Left forelimb (tissue), 1 donor: ENCODE measurements at regions not wholly inside any gene's neighbourhood (a gene's known extent, or its start where the extent isn't known, plus 50 kb on each side); places are given as distances from the start of the nearest gene placed in this dataset.
A peak's percentile ranks its signal among the peaks of the same experiment; 100 is the strongest.
"Not testable (repeated sequence)": the region's sequence is repeated elsewhere in the genome, so short reads cannot be mapped to it uniquely, and the experiment has no call there.

ENCODE experiments used
- DNase-seq: peaks from one replicate; pipeline ENCODE4 v3.0.0-alpha.2; 2018; ENCODE audit warnings: low spot score

GRCh38 chr2:239660390-239661230 lies 259.8 kb upstream of the HDAC4 start:
- DNase-seq = peak; percentile 57

DNA sequence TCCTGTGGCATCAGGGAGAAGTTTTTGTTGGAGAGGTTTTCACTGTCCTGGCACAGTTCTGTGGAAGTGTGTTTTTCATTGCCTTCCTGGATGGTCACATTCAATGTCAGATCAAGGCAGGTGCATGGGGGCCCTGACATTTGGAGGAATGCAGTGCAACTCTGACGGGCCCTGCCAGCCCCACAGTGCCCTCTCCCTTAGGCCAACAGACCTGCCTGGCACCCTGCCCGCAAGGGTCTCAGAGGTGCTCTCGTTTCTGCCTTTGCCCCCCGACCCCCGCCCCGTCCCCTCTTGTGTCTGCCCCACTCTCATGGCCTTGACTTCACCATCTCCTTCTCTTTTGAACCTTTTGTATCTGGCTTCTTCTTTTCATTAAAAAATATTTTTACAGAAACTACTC lies 257.2 kb upstream of the HDAC4 start:
- DNase-seq = peak; percentile 30

DNA sequence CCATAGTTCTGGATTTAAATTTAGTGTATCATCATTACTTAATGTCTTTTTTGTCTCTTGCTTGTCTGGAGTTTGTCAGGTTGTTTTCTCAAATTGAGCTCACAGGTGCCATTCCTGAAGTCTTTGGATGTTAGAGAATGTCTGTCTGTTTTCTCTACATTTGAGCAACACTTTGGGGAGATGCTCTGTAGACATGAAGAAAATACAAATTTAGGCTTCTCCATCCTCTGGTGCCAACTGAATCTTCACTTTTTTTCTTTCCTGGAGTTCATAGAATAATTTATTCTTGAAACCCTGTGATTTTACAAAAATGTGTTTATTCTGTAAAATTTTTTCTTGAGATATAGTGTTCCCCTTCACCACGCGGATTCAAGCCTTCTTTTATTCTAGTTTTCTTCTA lies 256.4 kb upstream of the HDAC4 start:
- no peak for DNase-seq

DNA sequence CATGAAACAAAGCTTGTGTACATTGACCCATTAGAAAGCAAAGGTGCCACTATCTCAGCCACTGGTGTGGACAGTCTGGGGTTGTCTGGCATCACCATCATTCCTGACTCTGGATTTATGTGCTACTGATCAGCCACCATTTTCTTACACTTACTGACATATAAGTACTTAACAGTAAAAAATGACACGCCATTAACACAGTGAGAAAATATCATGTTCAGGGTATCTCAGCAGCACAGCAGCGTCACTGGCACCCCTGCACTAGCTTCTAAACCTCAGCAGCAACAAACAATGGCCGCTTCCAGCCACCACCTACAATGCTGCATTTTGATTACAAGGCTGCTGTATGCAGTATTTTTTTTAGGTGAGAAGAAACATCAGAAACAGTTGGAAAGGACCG lies 253.4 kb upstream of the HDAC4 start:
- DNase-seq = peak; percentile 5

- no peak for DNase-seq
Measured at GRCh38 chr2:239651859-239652258, 251.0 kb upstream of the HDAC4 start.

- DNase-seq = no peak
Measured at GRCh38 chr2:239650674-239651073, 249.9 kb upstream of the HDAC4 start.

- DNase-seq = no peak
Measured at GRCh38 chr2:239649309-239649708, 248.5 kb upstream of the HDAC4 start.

- DNase-seq = peak; percentile 48
Measured at GRCh38 chr2:239648607-239649006, 247.8 kb upstream of the HDAC4 start.

DNA sequence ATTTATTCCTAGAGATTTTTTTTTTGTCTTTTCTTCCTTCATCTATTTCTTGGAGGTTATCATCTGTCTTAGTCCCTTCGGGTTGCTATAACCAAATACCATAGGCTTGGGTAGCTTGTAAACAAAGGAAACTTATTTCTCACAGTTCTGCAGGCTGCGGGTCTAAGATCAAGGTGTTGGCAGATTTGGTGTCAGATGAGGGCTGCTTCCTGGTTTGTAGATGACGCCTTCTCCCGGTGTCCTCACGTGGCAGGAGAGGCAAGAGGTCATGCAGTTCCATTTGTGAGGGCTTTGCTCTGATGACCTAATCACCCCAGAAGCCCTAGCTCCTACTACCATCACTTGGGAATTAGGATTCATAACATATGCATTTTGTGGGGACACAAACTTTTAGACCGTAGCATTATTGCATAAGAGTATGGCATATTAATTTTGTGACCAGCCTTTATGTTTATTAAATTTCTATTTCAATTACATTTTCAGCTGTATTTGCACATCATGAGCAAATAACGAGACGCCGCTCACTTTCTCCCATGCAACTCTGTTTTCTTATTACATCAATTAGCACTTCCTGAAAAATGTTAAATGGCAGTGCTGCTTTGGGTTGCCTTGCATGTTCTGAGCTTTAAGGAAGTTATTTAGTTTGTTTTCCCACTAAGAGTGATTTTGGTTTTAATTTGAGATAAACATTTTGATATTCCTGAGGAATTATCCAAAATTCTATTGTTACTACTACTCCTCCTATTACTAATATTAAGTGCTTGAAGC lies 246.4 kb upstream of the HDAC4 start:
- DNase-seq = no peak

- DNase-seq = no peak
Measured at GRCh38 chr2:239646184-239646583, 245.4 kb upstream of the HDAC4 start.

GRCh38 chr2:239644594-239644993 lies 243.8 kb upstream of the HDAC4 start:
- not testable (repeated sequence) for DNase-seq

DNA sequence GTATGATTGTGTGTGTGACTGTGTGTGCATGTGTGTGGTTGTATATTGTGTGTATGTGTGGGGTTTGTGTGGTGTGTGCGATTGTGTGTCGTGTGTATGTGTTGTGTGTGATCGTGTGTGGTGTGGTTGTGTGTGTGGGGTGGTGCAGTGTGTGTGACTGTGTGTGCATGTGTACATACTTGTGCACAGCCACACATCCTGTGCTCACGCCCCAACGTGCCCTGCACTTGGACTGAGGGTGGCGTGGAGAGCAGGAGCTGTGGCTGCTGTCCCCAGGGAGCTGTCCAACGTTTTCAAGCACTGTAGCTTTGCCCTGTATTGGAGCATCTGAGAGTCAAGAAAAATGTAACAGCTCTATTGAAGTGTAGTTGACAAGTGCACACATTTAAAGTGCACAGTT lies 243.2 kb upstream of the HDAC4 start:
- DNase-seq = no peak

- no peak for DNase-seq
Measured at GRCh38 chr2:239642406-239643004, 241.7 kb upstream of the HDAC4 start.

DNA sequence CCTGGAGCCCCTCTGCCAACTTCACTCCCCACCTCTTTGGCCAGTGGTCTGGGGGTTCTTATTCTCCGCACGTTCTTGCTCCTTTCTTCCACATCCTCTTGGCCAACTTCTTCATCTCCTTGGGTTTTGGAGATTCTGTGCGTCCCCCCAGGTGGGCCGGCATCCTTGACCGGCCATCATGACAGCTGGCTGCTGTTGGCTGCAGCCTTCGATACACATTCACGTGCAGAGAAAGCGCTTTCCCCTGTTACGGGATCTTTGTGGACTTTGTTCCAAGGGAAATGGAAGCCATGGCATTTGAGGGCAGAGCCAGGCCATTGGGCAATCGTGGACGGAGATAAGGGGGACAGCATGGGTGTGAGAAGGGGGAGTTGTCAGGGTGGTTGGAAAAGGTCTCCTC lies 241.1 kb upstream of the HDAC4 start:
- DNase-seq = not testable (repeated sequence)

DNA sequence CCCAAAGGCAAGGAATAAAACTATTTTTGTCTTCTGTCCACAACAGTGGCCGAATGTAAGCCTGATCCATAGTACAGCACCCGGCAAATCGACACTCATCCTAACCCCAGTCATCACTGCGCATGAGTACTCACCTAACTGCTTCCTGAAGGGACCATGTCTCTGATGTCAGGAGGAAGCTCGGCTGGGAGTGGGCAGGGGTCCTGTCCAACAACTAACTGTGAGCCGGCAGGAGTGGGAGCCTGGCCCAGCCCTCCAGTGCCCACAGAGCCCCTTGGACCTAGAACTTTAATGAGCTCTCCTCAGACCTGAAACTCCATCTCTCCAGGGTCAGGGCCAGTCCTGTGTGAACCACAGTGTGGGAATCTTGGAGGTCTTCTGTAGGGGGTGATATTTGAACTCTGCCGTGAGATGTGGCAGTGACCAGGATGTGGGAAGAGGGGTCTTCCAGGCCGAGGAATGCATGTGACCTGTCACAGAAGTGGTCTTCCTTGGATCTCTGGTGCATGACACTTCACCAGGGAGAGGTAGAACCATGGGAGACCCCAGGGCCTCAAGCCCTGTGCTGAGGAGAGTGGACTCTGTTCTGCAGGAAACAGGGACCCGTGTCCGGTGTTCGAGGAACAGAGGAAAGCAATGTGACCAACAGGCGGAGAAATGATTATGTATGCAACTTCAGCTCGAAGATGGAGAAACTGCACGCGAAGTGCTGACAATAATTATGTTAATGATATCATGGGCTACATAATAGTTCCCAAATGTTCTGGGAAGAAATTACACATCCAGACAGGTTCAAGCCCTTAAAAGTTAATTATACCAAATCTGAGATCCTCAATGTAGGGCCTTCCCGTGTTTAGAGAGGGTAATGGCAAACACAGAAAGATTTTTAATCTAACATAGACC lies 240.1 kb upstream of the HDAC4 start:
- DNase-seq = no peak

DNA sequence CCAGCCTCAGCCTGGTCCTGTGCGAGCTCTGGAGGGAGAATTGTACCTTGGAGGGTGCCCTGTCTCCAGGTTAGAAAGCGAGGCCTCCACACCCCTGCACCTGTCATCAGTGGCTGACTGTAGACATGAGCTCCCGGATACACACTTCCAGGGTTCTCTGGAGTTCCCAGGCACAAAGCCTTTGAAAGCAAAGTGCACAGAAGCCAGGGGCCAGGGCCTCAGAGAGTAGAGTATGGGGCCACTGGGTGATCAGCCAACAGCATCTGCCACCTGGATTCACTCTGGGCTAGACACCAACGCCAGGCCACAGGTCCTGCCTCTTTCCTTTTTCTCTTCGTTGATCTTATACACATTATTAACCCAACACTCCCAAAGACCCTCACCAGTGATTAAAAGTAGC lies 239.4 kb upstream of the HDAC4 start:
- DNase-seq = no peak

GRCh38 chr2:239639421-239640185 lies 238.8 kb upstream of the HDAC4 start:
- DNase-seq = no peak

DNA sequence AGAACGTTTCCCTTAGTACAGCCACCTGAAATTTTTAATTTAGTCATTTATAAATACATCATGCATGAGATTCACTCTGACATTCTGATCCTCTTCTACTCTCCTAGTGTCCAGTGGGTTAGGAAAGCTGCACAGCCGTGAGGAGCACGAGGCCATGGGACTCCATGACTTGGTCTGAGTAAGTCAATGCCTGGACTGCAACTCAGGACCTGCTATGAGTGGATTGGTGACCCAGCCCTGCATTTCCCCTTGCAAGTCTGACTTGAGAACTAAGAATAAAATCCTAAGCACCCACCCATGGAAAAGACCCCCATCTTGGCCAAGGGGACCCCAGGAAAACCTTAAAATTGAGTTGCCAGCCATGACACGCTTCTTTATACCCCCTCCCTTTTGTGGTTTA lies 237.6 kb upstream of the HDAC4 start:
- DNase-seq = no peak

DNA sequence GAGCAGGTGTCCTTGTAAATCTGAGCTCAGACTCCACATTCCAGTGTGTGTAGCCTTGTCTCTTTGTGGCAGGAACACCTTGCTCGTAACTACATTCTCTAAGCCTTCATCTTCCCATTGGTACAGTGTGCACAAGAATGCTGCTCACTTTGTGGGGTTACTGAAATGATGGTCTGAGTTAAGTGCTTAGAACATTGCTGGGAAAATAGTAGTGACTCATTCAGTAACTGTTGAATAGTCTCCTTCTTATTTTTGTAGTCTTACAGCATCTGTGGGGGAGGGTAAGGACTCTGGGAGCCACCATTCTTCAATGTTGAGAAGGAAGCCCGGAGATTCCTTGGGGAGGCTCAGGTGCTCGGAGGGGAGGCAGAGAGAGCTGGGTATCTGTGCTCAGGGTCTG lies 236.0 kb upstream of the HDAC4 start:
- DNase-seq = no peak

- no peak for DNase-seq
Measured at GRCh38 chr2:239634769-239635168, 233.9 kb upstream of the HDAC4 start.

- DNase-seq = no peak
Measured at GRCh38 chr2:239630618-239631286, 229.9 kb upstream of the HDAC4 start.
